ENCODE measurements at regions not wholly inside any gene's neighbourhood (a gene's known extent, or its start where the extent isn't known, plus 50 kb on each side); places are given as distances from the start of the nearest gene placed in this dataset.
"Not testable (repeated sequence)": the region's sequence is repeated elsewhere in the genome, so short reads cannot be mapped to it uniquely, and the experiment has no call there.

DNA sequence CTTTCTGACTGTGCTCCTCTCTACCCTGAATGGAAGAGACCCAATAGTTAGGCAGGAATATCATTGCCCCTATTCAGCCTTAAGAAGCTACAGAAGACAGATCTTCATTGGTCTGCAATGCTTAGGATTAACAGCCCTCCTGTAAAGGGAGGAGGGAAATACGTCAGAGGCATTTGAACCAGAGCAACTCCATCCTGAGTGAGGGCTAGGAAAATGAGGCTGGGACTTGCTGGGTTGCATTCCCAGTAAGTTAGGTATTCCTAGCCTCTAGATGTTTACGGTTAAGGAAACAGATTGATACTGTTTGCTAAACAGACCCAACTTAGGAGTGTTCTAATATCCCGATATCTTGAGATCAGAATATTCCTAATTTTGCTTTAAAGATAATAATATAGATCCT lies 63.5 kb downstream of the PCDH18 start:
- DNase-seq, result no peak

DNA sequence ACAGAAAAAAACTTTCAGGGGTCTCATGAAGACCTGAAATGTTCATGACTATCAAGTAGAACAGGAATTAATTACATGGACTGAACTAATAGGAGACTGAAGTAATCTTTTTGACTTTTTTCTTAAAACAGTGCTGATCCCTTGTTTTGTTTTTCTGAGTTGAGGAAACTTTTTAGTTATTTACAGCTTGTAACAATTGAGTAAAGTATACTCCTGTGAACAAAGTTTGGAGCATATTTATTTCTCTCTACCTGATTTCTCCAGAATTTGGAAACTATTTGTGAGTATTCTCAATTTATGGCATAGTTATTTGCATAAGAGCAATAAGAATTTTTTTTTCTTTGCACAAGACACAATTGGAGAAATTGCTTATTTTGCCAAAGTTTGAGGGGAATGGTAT lies 64.8 kb downstream of the PCDH18 start:
- DNase-seq, result no peak

DNA sequence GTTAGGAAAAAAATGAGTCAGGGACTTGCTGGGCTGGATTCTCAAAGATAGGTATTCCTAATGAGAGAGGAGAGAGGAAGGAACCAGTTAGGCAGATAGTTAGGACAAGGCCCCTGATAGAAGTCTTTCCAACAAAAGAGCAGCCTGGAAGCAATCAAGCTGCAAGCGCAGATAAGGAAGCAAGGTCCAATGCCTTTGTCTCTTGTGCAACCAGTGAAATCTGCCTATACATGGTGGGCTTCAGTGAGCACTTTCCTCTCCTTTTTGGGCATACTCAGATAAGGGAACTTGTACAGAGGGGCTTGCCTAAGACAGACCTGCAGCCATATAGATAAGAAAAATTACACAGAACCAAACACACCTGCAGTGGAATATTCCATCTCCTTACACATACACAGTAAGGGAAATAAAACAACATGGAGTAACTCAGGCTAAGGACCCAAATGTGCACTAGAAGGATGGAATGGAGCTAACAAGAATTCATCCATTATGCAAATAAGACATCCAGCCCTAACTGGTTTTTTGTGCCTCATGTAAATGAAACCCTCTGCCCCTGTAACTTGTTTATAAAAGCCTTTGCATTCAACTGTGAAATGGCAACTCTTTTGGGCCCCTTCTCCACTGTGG lies 68.8 kb downstream of the PCDH18 start:
- no peak for DNase-seq

DNA sequence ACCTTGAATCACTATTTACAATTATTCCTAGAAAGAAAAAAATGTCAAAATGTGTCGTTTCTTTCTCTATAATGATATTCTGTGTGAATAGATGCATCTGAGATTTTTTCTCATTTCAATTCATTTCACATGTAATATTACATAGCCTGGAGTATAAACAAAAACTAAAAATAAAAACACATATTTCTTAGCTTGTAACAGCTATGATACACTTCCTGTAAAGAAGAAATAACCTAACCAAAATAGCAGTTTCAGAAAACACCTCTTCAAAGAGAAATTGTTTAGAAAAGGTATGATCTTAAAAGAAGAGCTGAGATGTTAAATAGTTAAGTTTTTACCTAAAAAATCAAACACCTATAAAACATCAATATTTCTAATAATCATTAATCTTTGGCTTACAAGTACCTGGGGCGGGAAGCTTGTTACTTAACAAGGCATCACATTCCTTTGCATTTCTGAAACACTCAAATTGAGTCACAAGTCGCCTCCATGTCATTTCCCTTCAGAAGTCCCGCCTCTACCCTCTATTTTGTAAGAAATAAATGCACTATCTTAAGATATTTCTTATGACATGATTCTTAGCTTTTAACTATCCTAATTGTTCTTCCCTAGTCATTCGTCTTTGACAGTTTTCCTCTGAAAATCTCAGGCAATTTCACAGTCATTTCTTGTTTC lies 76.5 kb downstream of the PCDH18 start:
- no peak for DNase-seq

DNA sequence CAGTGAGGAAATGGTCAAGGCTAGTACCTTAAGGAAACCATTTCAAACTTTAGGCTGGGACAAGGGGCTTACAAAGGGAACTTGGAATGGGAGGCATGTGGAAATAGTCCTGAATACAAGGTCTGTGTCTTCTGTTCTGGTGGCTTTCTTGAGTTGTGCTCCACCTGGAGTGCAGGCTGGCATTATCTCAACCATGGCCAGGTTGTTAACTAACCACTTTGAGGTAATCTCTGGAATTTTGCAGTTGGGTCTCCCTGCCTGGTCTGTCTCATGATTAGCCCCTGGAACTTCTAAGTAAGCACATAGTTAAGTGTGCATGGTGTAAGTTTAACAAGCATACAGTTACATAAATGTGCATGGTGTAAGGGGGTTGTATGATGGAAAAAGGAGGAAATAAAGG lies 77.5 kb downstream of the PCDH18 start:
- peak; percentile 29 for DNase-seq

- DNase-seq, result no peak
Measured at GRCh38 chr4:137452799-137453198, 79.5 kb downstream of the PCDH18 start.

GRCh38 chr4:137451172-137451825 lies 81.0 kb downstream of the PCDH18 start:
- no peak for DNase-seq

DNA sequence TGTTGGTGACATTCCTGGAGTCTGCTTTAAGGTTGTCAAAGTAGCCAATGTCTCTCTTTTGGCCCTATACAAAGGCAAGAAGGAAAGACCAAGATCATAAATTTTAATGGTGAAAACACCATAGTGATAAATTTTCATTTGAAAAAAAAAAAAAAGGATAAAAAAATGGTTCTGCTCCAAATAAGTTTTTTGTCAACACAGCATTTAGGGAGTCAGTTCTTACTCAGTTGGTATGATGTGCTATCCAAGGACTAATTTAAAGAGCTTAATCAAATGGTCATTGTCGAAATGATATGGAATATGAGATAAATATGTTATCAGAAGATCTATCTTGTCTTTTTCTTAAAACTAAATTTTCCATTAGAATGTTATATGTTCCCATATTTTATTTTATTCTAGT lies 83.9 kb downstream of the PCDH18 start:
- DNase-seq, result no peak

DNA sequence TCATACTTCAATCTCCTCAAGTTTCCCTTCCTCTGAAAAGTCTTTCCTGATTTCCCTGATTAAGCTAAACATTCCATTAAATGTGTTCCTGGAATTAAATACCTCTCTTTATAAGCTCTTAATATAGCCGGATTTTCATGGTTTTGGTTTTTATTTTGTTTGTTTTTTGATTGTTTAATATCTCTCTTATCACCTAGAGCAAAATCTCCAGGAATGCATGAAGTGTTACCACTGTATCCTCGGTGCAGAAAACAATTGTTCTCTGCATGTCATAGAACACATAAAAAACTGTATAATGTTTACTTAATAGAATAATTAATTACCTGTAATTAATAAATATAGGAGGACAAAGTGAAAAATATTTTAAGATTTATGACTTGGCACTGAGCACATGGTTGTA lies 86.2 kb downstream of the PCDH18 start:
- no peak for DNase-seq

- DNase-seq, result no peak
Measured at GRCh38 chr4:137443031-137443800, 89.1 kb downstream of the PCDH18 start.

GRCh38 chr4:137432446-137433311 lies 99.6 kb downstream of the PCDH18 start:
- no peak for DNase-seq

GRCh38 chr4:137430171-137430570 lies 102.1 kb downstream of the PCDH18 start:
- DNase-seq, result no peak

DNA sequence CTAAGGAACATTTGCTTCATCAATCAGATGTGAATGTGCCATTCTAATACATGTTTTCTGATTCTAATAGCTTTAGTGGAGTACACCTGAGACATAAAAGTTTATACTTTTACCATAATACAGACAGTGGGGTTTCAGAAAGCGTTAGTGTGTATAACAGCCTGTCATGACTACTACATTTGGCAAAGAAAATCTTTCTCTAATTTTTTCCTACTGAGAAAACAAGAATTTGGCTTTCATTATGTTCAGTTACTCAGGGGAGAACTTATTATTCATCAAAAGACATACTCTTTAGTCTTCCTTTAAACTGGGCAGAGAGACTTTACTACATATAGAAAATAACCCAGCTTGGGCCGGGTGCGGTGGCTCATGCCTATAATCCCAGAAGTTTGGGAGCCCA lies 104.9 kb downstream of the PCDH18 start:
- DNase-seq, result no peak

DNA sequence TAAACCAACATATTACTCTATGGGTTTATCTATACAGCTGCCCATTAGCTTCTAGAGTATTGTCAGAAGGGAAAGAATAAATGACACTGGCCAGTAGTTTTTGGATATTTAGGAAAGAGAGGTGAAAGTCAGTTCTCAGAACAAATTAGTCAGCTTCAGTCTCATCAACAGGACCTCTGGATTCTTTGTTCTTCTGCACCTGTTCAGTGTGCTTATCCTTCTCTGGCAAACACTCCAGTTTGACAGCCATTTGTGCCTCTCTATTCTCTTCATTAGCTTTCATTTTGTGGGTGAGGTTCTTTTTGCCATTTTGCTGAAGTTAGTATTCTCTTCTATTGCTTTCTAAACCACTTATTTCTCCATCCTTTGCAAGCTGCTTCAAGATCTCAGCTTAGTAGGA lies 107.0 kb downstream of the PCDH18 start:
- DNase-seq, result peak; percentile 56

DNA sequence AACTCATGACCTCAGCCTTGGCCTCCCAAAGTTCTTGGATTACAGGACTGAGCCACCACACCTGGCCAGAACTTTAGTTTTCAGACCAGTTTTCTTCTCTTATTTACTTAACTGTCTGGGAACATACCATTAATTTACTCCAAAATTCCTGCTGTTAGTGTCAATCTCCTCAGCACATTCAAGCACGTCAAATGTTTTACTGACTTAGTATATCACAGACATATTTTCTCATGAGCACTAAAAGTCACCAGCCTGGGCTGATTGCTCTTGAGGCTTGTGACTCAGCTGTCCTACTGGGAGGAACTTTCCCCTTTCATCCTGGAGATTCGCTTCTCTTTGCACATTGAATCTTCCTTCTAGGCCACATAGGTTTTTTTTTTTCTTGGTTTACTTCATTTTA lies 109.6 kb downstream of the PCDH18 start:
- DNase-seq, result no peak

DNA sequence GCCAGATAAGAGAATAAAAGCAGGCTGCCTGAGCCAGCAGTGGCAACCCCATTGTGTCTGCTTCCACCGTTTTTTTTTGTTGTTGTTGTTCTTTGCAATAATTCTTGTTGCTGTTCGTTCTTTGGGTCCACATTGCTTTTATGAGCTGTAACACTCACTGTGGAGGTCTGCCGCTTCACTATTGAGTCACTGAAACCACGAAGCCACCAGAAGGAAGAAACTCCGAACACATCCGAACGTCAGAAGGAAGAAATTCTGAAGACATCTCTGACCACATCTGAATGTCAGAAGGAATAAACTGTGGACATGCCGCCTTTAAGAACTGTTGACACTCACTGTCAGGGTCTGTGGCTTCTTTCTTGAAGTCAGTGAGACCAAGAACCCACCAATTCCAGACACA lies 110.5 kb downstream of the PCDH18 start:
- DNase-seq, result no peak

- DNase-seq, result no peak
Measured at GRCh38 chr4:137420901-137421396, 111.3 kb downstream of the PCDH18 start.

- no peak for DNase-seq
Measured at GRCh38 chr4:137417676-137418075, 114.6 kb downstream of the PCDH18 start.

- DNase-seq, result no peak
Measured at GRCh38 chr4:137414802-137415201, 117.5 kb downstream of the PCDH18 start.

DNA sequence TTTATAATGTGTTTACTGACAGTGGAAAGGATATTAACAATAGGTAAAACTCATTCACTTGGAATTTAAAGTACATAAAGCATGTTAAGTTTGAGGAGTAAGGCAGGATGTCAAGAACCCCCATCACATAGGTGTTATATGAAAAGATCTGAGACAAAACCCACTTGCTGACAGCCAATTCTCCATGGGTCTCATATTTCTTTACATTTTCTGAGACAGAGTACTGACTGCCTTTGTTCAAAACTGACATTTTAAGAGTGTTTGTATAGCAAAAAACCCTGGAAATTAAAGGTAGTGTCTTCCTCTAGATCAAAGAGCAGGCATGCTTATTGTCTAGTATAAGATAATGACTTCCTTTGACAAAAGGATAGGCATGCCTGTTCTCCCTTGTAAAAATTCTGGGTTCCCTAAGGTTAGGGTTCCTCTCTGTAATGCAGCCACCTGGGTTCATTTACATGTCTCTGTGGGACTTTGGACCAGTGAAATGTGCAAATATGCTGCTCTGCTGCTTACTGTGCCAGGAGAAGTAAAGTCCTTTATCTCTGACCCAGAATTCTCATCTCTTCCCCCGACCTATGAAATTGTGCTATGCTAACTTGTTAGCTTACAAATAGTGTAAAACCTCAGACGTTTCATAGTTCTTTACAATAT lies 123.6 kb downstream of the PCDH18 start:
- peak; percentile 34 for DNase-seq

DNA sequence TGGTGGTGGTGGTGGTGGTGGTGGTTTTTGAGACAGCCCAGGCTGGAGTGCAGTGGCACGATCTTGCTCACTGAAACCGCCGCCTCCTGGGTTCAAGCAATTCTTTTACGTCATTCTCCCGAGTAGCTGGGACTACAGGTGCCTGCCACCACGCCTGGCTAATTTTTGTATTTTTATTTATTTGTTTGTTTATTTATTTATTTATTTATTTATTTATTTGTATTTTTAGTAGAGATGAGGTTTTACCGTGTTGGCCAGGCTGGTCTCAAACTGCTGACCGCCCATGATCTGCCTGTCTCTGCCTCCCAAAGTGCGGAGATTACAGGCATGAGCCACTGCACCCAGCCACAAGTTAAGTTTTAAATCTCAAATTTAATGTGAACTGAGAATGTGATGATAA lies 126.5 kb downstream of the PCDH18 start:
- not testable (repeated sequence) for DNase-seq

- DNase-seq, result no peak
Measured at GRCh38 chr4:137394018-137394417, 138.3 kb downstream of the PCDH18 start.
